HCT116 (cell line): ENCODE measurements at regions not wholly inside any gene's neighbourhood (a gene's known extent, or its start where the extent isn't known, plus 50 kb on each side); places are given as distances from the start of the nearest gene placed in this dataset.

Experiments
- ATAC-seq: fragments of 200-7000 bp; cut with Tn5 transposase; 2 replicates; pipeline ENCODE4 v1.9.1; 2020; ENCODE audit warnings: mild to moderate bottlenecking, moderate library complexity
- BruUV-seq: library from RNA; stranded (reverse); fragments of 400-500 nt; replicated peaks from 2 replicates; lab custom pipeline; 2021; lab: Mats Ljungman, UMichigan
- CTCF ChIA-PET: fragments of 300-600 bp; sonication (Branson Sonifier 250); formaldehyde crosslinking; loops from one replicate; lab custom pipeline; 2021; ENCODE audit warnings: antibody characterized with exemption; lab: Charles Lee
- POLR2A ChIA-PET: fragments of 300-600, 350-600 bp; sonication (Branson Sonifier 250); formaldehyde crosslinking; loops from one replicate; lab custom pipeline; 2021; ENCODE audit warnings: antibody characterized with exemption; lab: Charles Lee
- RAD21 ChIA-PET, 2 experiments: fragments of 300-600 bp; sonication (Branson Sonifier 250); formaldehyde crosslinking; loops; one replicate each; lab custom pipeline; 2023; ENCODE audit warnings: low total read pairs in 2 of 2; ENCODE audit not compliant: uncharacterized antibody in 2 of 2, unreplicated experiment in 2 of 2, low non-redundant PET in 1 of 2; lab: Charles Lee
- DNase-seq: peaks from one replicate; pipeline ENCODE4 v3.0.0-alpha.2; 2010; ENCODE audit warnings: low read depth, low spot score
- H2AFZ ChIP-seq: fragments of 200-600 bp; shearing (Covaris generic), sonication (generic); 2 replicates; pipeline ENCODE4 v1.6.1; 2017; ENCODE audit warnings: low read depth, mixed run types, mixed read lengths, antibody characterized with exemption, low read length; ENCODE audit not compliant: poor library complexity, severe bottlenecking
- H3K27ac ChIP-seq: 2 replicates; pipeline ENCODE4 v1.5.1; 2012; ENCODE audit warnings: low read depth, low read length
- H3K27me3 ChIP-seq: fragments of 200-600 bp; sonication (generic); 2 replicates; pipeline ENCODE4 v1.6.1; 2016; ENCODE audit warnings: mixed run types, low read length, mixed read lengths; ENCODE audit not compliant: insufficient read depth
- H3K36me3 ChIP-seq, 2 experiments: fragments of 200-500 bp in 1 of 2; fragments of 200-600 bp in 1 of 2; sonication (Bioruptor generic) in 1 of 2; sonication (generic) in 1 of 2; 2 replicates each; pipeline versions ENCODE4 v1.5.1 to v1.6.1; 2014 to 2016; ENCODE audit warnings: low read length in 2 of 2, inconsistent platforms in 1 of 2, mixed read lengths in 1 of 2, mixed run types in 1 of 2; ENCODE audit not compliant: insufficient read depth in 2 of 2, control insufficient read depth in 1 of 2
- H3K4me1 ChIP-seq, 2 experiments: fragments of 200-600 bp in 1 of 2; sonication (generic) in 1 of 2; 2 replicates each; pipeline versions ENCODE4 v1.5.1 to v1.6.1; 2012 to 2017; ENCODE audit warnings: low read length in 2 of 2, inconsistent platforms in 1 of 2, mild to moderate bottlenecking in 1 of 2, mixed read lengths in 1 of 2, mixed run types in 1 of 2, moderate library complexity in 1 of 2; ENCODE audit not compliant: insufficient read depth in 2 of 2, control insufficient read depth in 1 of 2
- H3K4me2 ChIP-seq: fragments of 200-600 bp; sonication (generic); 2 replicates; pipeline ENCODE4 v1.6.1; 2017; ENCODE audit warnings: mixed run types, low read length, mixed read lengths
- H3K4me3 ChIP-seq, 2 experiments: fragments of 200-600 bp in 1 of 2; sonication (generic) in 1 of 2; replicated peaks in 1 of 2; 2 replicates each; pipeline ENCODE4 v1.5.1; 2011 to 2016; ENCODE audit warnings: low read length in 2 of 2, control low read depth in 1 of 2, low read depth in 1 of 2, mild to moderate bottlenecking in 1 of 2, mixed read lengths in 1 of 2, mixed run types in 1 of 2
- H3K79me2 ChIP-seq: fragments of 200-600 bp; sonication (generic); 2 replicates; pipeline ENCODE4 v1.6.1; 2017; ENCODE audit warnings: mild to moderate bottlenecking, mixed run types, low read length, moderate library complexity, mixed read lengths; ENCODE audit not compliant: insufficient read depth
- H3K9ac ChIP-seq: fragments of 200-600 bp; sonication (generic); 2 replicates; pipeline ENCODE4 v1.6.1; 2016; ENCODE audit warnings: low read length, mixed read lengths
- H3K9me2 ChIP-seq: fragments of 200-600 bp; sonication (generic), shearing (Covaris generic); 2 replicates; pipeline ENCODE4 v1.6.1; 2017; ENCODE audit warnings: mixed run types, mild to moderate bottlenecking, moderate library complexity; ENCODE audit not compliant: insufficient read depth
- H3K9me3 ChIP-seq, 2 experiments: fragments of 200-500 bp in 1 of 2; fragments of 200-600 bp in 1 of 2; sonication (Bioruptor generic) in 1 of 2; sonication (generic) in 1 of 2; 2 replicates each; pipeline ENCODE4 v1.6.1; 2014 to 2017; ENCODE audit warnings: low read length in 2 of 2, mixed read lengths in 2 of 2, inconsistent platforms in 1 of 2, low read depth in 1 of 2, mild to moderate bottlenecking in 1 of 2, mixed run types in 1 of 2, moderate library complexity in 1 of 2; ENCODE audit not compliant: control insufficient read depth in 1 of 2, insufficient read depth in 1 of 2
- H4K20me1 ChIP-seq: fragments of 200-600 bp; sonication (generic), shearing (Covaris generic); 2 replicates; pipeline ENCODE4 v1.6.1; 2017; ENCODE audit warnings: mixed run types, mild to moderate bottlenecking, moderate library complexity; ENCODE audit not compliant: insufficient read depth
- CBX3 ChIP-seq: IDR thresholded peaks from 2 replicates; pipeline ENCODE4 v1.6.1; 2012; ENCODE audit warnings: low read depth
- CEBPB ChIP-seq: IDR thresholded peaks from 2 replicates; pipeline ENCODE4 v1.6.1; 2012; ENCODE audit warnings: low read depth
- ELF1 ChIP-seq: IDR thresholded peaks from 2 replicates; pipeline ENCODE4 v1.6.1; 2012; ENCODE audit warnings: low read depth, borderline replicate concordance
- EZH2 ChIP-seq: fragments of 200-600 bp; sonication (generic); IDR thresholded peaks from 2 replicates; pipeline ENCODE4 v1.6.1; 2017; ENCODE audit warnings: antibody characterized with exemption, mixed run types
- FOSL1 ChIP-seq: IDR thresholded peaks from 2 replicates; pipeline ENCODE4 v1.6.1; 2012; ENCODE audit warnings: low read depth
- JUND ChIP-seq: IDR thresholded peaks from 2 replicates; pipeline ENCODE4 v1.6.1; 2012
- POLR2AphosphoS5 ChIP-seq: IDR thresholded peaks from 2 replicates; pipeline ENCODE4 v1.6.1; 2011; ENCODE audit warnings: mild to moderate bottlenecking, low read depth, low read length, moderate library complexity
- RAD21 ChIP-seq: IDR thresholded peaks from 2 replicates; pipeline ENCODE4 v1.6.1; 2012; ENCODE audit warnings: low read depth, mild to moderate bottlenecking
- SIN3A ChIP-seq: IDR thresholded peaks from 2 replicates; pipeline ENCODE4 v1.6.1; 2012; ENCODE audit warnings: low read depth
- SP1 ChIP-seq: IDR thresholded peaks from 2 replicates; pipeline ENCODE4 v1.6.1; 2012; ENCODE audit warnings: low read depth
- SRF ChIP-seq: IDR thresholded peaks from 2 replicates; pipeline ENCODE4 v1.6.1; 2012; ENCODE audit warnings: low read depth
- TCF7L2 ChIP-seq: IDR thresholded peaks from 2 replicates; pipeline ENCODE4 v1.7.0; 2011; ENCODE audit warnings: borderline replicate concordance, inconsistent platforms; ENCODE audit not compliant: insufficient read depth, insufficient read length; ENCODE audit errors: extremely low read depth
- YY1 ChIP-seq: IDR thresholded peaks from 2 replicates; pipeline ENCODE4 v1.6.1; 2011; ENCODE audit warnings: low read length, low read depth, moderate library complexity, mild to moderate bottlenecking; ENCODE audit not compliant: insufficient replicate concordance; ENCODE audit errors: extremely low read depth
- ZBTB33 ChIP-seq: IDR thresholded peaks from 2 replicates; pipeline ENCODE4 v1.6.1; 2011; ENCODE audit warnings: mild to moderate bottlenecking, low read length, moderate library complexity; ENCODE audit not compliant: insufficient replicate concordance; ENCODE audit errors: extremely low read depth
- ZNF274 ChIP-seq: fragments of 200-500 bp; sonication (Bioruptor generic); IDR thresholded peaks from 2 replicates; pipeline ENCODE4 v1.6.1; 2014; ENCODE audit warnings: mild to moderate bottlenecking, low read depth, low read length, inconsistent platforms
- intact Hi-C: fragments of 100-400 bp; cut with micrococcal nuclease; formaldehyde crosslinking; loops from 2 replicates; pipeline ENCODE4 v1.10.0; 2022
- TF ChIP-seq, protein P1 (sequence below): IDR thresholded peaks from 2 replicates; pipeline ENCODE4 v1.6.1; 2012; ENCODE audit warnings: low read depth
- TF ChIP-seq, protein P2 (sequence below): IDR thresholded peaks from 2 replicates; pipeline ENCODE4 v1.6.1; 2012

- POLR2A ChIA-PET = no interaction called here
- H3K27ac ChIP-seq = no peak overlapping the region
These were observed 111.1 kb upstream of the RASA1 start for GRCh38 chr5:87156631-87157030.

More at GRCh38 chr5:87156631-87157030, 111.1 kb upstream of the RASA1 start:
- no peaks in the 10 kb centered on the region for H4K20me1 ChIP-seq
- H3K9me3 ChIP-seq = no peaks in the 10 kb centered on the region
- ATAC-seq = no peak
- no peaks in the 10 kb centered on the region for H3K79me2 ChIP-seq
- no peak for DNase-seq
- H3K4me3 ChIP-seq = no peak overlapping the region
- H3K4me1 ChIP-seq = peaks cover 0 to 5% of the 10 kb centered on the region in 2 experiments; a peak in 2 of 4 replicates
- H3K9me2 ChIP-seq = no peaks in the 10 kb centered on the region
- H3K36me3 ChIP-seq = no peaks in the 10 kb centered on the region
- no peak overlapping the region for H3K9ac ChIP-seq
- no TSS peak for BruUV-seq
- peak overlapping the region; percentile 86 for H2AFZ ChIP-seq
- H3K27me3 ChIP-seq = no peaks in the 10 kb centered on the region
- H3K4me2 ChIP-seq = no peak overlapping the region
- intact Hi-C loops = no loop called here
- CTCF ChIA-PET = no interaction called here
- RAD21 ChIA-PET = no interaction called here
- no peak for TF ChIP-seq FOSL1
- TF ChIP-seq JUND = no peak
- TF ChIP-seq TCF7L2 = no peak
- no peak for TF ChIP-seq YY1
- TF ChIP-seq SIN3A = no peak
- no peak for TF ChIP-seq POLR2AphosphoS5
- no peak for TF ChIP-seq ZNF274
- TF ChIP-seq EZH2 = no peak
- TF ChIP-seq CBX3 = no peak
- TF ChIP-seq, protein P1, sequence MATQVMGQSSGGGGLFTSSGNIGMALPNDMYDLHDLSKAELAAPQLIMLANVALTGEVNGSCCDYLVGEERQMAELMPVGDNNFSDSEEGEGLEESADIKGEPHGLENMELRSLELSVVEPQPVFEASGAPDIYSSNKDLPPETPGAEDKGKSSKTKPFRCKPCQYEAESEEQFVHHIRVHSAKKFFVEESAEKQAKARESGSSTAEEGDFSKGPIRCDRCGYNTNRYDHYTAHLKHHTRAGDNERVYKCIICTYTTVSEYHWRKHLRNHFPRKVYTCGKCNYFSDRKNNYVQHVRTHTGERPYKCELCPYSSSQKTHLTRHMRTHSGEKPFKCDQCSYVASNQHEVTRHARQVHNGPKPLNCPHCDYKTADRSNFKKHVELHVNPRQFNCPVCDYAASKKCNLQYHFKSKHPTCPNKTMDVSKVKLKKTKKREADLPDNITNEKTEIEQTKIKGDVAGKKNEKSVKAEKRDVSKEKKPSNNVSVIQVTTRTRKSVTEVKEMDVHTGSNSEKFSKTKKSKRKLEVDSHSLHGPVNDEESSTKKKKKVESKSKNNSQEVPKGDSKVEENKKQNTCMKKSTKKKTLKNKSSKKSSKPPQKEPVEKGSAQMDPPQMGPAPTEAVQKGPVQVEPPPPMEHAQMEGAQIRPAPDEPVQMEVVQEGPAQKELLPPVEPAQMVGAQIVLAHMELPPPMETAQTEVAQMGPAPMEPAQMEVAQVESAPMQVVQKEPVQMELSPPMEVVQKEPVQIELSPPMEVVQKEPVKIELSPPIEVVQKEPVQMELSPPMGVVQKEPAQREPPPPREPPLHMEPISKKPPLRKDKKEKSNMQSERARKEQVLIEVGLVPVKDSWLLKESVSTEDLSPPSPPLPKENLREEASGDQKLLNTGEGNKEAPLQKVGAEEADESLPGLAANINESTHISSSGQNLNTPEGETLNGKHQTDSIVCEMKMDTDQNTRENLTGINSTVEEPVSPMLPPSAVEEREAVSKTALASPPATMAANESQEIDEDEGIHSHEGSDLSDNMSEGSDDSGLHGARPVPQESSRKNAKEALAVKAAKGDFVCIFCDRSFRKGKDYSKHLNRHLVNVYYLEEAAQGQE = no peak
- TF ChIP-seq RAD21 = no peak
- TF ChIP-seq CEBPB = no peak
- no peak for TF ChIP-seq SP1
- TF ChIP-seq SRF = no peak
- no peak for TF ChIP-seq ZBTB33
- TF ChIP-seq, protein P2, sequence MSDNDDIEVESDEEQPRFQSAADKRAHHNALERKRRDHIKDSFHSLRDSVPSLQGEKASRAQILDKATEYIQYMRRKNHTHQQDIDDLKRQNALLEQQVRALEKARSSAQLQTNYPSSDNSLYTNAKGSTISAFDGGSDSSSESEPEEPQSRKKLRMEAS = no peak
- TF ChIP-seq ELF1 = no peak
- TF ChIP-seq, all 23 proteins: peak for 0
